NOMO-1 treated with DMSO at 0.1 percent for 48 hours (cell line): ENCODE measurements at regions not wholly inside any gene's neighbourhood (a gene's known extent, or its start where the extent isn't known, plus 50 kb on each side); places are given as distances from the start of the nearest gene placed in this dataset.
"Not testable (repeated sequence)": the region's sequence is repeated elsewhere in the genome, so short reads cannot be mapped to it uniquely, and the experiment has no call there.

Experiments
- DNase-seq: peaks from one replicate; lab custom pipeline; 2025; ENCODE audit not compliant: unreplicated experiment; lab: John Stamatoyannopoulos, UW

- no peak for DNase-seq
These were observed 82.3 kb upstream of the PLCB4 start for GRCh38 chr20:8986631-8987030.

GRCh38 chr20:8990770-8991169 is 78.1 kb upstream of the PLCB4 start:
- DNase-seq, result no peak

- DNase-seq, result no peak
These were observed 74.8 kb upstream of the PLCB4 start for GRCh38 chr20:8994045-8994444.

- DNase-seq, result no peak
These were observed 73.1 kb upstream of the PLCB4 start for GRCh38 chr20:8995761-8996160.

- no peak for DNase-seq
These were observed 71.9 kb upstream of the PLCB4 start for GRCh38 chr20:8996817-8997512.

GRCh38 chr20:8997701-8998117 is 71.2 kb upstream of the PLCB4 start:
- no peak for DNase-seq

- DNase-seq, result no peak
These were observed 57.8 kb upstream of the PLCB4 start for GRCh38 chr20:9011121-9011520.

- DNase-seq, result not testable (repeated sequence)
These were observed 53.5 kb upstream of the PLCB4 start for GRCh38 chr20:9015232-9015983.

- no peak for DNase-seq
These were observed 52.9 kb upstream of the PLCB4 start for GRCh38 chr20:9015984-9016324.

GRCh38 chr20:9018346-9018745 is 50.5 kb upstream of the PLCB4 start:
- no peak for DNase-seq
